NCI-H1105 treated with DMSO at 0.1 percent for 48 hours (cell line): ENCODE measurements at regions not wholly inside any gene's neighbourhood (a gene's known extent, or its start where the extent isn't known, plus 50 kb on each side); places are given as distances from the start of the nearest gene placed in this dataset.
"Not testable (repeated sequence)": the region's sequence is repeated elsewhere in the genome, so short reads cannot be mapped to it uniquely, and the experiment has no call there.

ENCODE experiments used
- DNase-seq: peaks from one replicate; lab custom pipeline; 2025; lab: John Stamatoyannopoulos, UW

GRCh38 chr15:53213336-53213735, 423.2 kb upstream of the ONECUT1 start:
- DNase-seq, result no peak

- DNase-seq, result no peak
Measured at GRCh38 chr15:53212785-53213184, 422.6 kb upstream of the ONECUT1 start.

GRCh38 chr15:53210653-53211052, 420.5 kb upstream of the ONECUT1 start:
- DNase-seq, result no peak

- DNase-seq, result no peak
Measured at GRCh38 chr15:53209396-53210042, 419.4 kb upstream of the ONECUT1 start.

GRCh38 chr15:53208751-53209150, 418.6 kb upstream of the ONECUT1 start:
- no peak for DNase-seq

GRCh38 chr15:53203454-53203853, 413.3 kb upstream of the ONECUT1 start:
- no peak for DNase-seq

- DNase-seq, result no peak
Measured at GRCh38 chr15:53202876-53203275, 412.7 kb upstream of the ONECUT1 start.

- peak; percentile 64 for DNase-seq
Measured at GRCh38 chr15:53197426-53197839, 407.3 kb upstream of the ONECUT1 start.

- DNase-seq, result no peak
Measured at GRCh38 chr15:53196788-53197187, 406.7 kb upstream of the ONECUT1 start.

- no peak for DNase-seq
Measured at GRCh38 chr15:53196242-53196641, 406.1 kb upstream of the ONECUT1 start.

GRCh38 chr15:53193149-53193548, 403.0 kb upstream of the ONECUT1 start:
- DNase-seq, result no peak

- no peak for DNase-seq
Measured at GRCh38 chr15:53189860-53190259, 399.7 kb upstream of the ONECUT1 start.

- not testable (repeated sequence) for DNase-seq
Measured at GRCh38 chr15:53183449-53183848, 393.3 kb upstream of the ONECUT1 start.

GRCh38 chr15:53171571-53171970, 381.4 kb upstream of the ONECUT1 start:
- DNase-seq, result no peak

GRCh38 chr15:53166684-53167201, 376.6 kb upstream of the ONECUT1 start:
- DNase-seq, result no peak

- no peak for DNase-seq
Measured at GRCh38 chr15:53165988-53166683, 376.0 kb upstream of the ONECUT1 start.

- DNase-seq, result no peak
Measured at GRCh38 chr15:53160092-53160704, 370.1 kb upstream of the ONECUT1 start.

- no peak for DNase-seq
Measured at GRCh38 chr15:53159458-53159857, 369.3 kb upstream of the ONECUT1 start.

- DNase-seq, result no peak
Measured at GRCh38 chr15:53158995-53159394, 368.9 kb upstream of the ONECUT1 start.

GRCh38 chr15:53133255-53133850, 343.2 kb upstream of the ONECUT1 start:
- DNase-seq, result no peak

GRCh38 chr15:53130943-53131342, 340.8 kb upstream of the ONECUT1 start:
- no peak for DNase-seq

GRCh38 chr15:53129121-53129904, 339.2 kb upstream of the ONECUT1 start:
- no peak for DNase-seq
